Astrocyte of the spinal cord (primary cell): ENCODE measurements at regions not wholly inside any gene's neighbourhood (a gene's known extent, or its start where the extent isn't known, plus 50 kb on each side); places are given as distances from the start of the nearest gene placed in this dataset.

Source experiments
- DNase-seq: peaks from one replicate; pipeline ENCODE4 v3.0.0; 2011; ENCODE audit warnings: low read depth, low spot score
- H3K4me3 ChIP-seq: 2 replicates; pipeline ENCODE4 v1.5.1; 2011; ENCODE audit warnings: low read depth, mild to moderate bottlenecking, low read length, moderate library complexity
- CTCF ChIP-seq: IDR thresholded peaks from 2 replicates; pipeline ENCODE4 v1.5.1; 2012; ENCODE audit warnings: low read depth, mild to moderate bottlenecking, low read length, inconsistent platforms
- in situ Hi-C: cut with HindIII; loops from 2 replicates; pipeline ENCODE4 v1.10.0; 2017; ENCODE audit warnings: low sequenced_read_pairs

DNA sequence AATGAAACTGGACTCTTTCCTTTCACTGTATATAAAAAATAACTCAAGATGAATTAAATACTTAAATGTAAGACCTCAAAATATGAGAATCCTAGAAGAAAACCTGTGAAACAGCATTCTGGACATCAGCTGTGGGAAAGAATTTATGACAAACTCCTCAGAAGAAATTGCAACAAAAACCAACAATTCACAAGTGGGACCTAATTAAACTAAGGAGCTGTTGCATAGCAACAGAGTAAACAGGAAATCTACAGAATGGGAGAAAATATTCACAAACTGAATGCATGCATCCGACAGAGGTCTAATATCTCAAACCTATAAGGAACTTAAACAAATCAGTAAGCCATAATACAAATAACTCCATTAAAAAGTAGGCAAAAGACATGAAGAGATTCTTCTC is 851.7 kb upstream of the PCDH10 start:
- H3K4me3 ChIP-seq: no peak overlapping the region
- in situ Hi-C loops: no loop called here
- peak; percentile 34 for DNase-seq
- TF ChIP-seq CTCF: no peak

DNA sequence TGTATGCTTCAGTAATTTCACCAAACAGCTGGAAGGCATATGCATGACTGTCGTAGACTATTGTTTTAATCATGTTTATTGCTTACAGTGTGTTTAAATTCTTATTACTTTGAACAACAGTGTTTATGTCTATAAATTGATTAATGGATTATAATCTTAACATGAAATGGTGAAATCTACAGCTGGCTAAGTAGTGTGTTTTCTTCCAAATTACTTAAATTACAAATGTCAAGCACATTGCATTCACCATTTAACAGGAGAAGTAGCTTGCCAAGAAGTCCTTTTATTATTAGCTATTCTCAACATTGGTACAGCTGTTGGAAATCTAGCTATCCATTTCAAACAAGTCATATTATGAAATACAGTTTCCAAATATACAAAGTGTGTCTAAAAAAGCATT is 849.3 kb upstream of the PCDH10 start:
- TF ChIP-seq CTCF: no peak
- in situ Hi-C loops: no loop called here
- no peak overlapping the region for H3K4me3 ChIP-seq
- no peak for DNase-seq

- TF ChIP-seq CTCF: no peak
- no peak overlapping the region for H3K4me3 ChIP-seq
- DNase-seq: no peak
- in situ Hi-C loops: no loop called here
Measured at GRCh38 chr4:132312521-132312920, 836.6 kb upstream of the PCDH10 start.

DNA sequence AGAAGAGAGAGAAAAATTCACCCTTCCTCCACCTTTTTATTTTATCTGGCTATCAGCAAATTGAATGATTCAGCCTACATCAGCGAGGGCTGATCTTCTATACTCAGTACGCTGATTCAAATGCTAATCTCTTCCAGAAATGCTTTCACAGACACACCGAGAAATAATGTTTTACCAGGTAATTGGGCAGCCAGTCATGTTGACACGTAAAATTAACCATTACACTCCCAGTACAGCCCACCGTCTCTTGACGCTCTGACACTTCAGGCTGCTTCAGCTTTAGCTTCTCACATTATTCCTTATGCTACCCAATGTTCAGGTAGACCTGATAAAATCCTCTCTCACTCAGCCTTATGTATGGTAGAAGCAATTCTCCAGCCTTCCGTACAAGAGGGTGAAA is 835.2 kb upstream of the PCDH10 start:
- no peak for TF ChIP-seq CTCF
- no peak overlapping the region for H3K4me3 ChIP-seq
- DNase-seq: no peak
- in situ Hi-C loops: no loop called here

GRCh38 chr4:132316738-132317137 is 832.4 kb upstream of the PCDH10 start:
- TF ChIP-seq CTCF: no peak
- in situ Hi-C loops: no loop called here

GRCh38 chr4:132317923-132318322 is 831.2 kb upstream of the PCDH10 start:
- no peak for DNase-seq
- H3K4me3 ChIP-seq: no peak overlapping the region
- TF ChIP-seq CTCF: no peak
- in situ Hi-C loops: no loop called here

More at GRCh38 chr4:132316738-132317137, 832.4 kb upstream of the PCDH10 start:
- no peak overlapping the region for H3K4me3 ChIP-seq
- no peak for DNase-seq

- in situ Hi-C loops: no loop called here
- DNase-seq: no peak
- TF ChIP-seq CTCF: no peak
- H3K4me3 ChIP-seq: no peak overlapping the region
Measured at GRCh38 chr4:132328761-132329160, 820.3 kb upstream of the PCDH10 start.
